Heart left ventricle (tissue), 13 donors: ENCODE measurements at regions not wholly inside any gene's neighbourhood (a gene's known extent, or its start where the extent isn't known, plus 50 kb on each side); places are given as distances from the start of the nearest gene placed in this dataset.

Experiments used
- CTCF ChIP-seq, 12 donors: fragments of 200-600 bp; sonication (generic) in 4 of 12; IDR thresholded peaks; one replicate each; pipeline versions ENCODE4 v1.5.0 to v1.8.0; 2018 to 2022; ENCODE audit warnings: antibody characterized with exemption in 12 of 12, mild to moderate bottlenecking in 5 of 12
- POLR2A ChIP-seq, 2 donors: fragments of 450-650 bp; IDR thresholded peaks; one replicate each; pipeline ENCODE4 v1.6.1; 2017; ENCODE audit warnings: antibody characterized with exemption in 2 of 2, mild to moderate bottlenecking in 2 of 2, moderate library complexity in 2 of 2
- donor health status: ischemic (EF 13 %, LVEDD 7.1; RV severe dilation, severe dysfunction).
- donor health status: DM: no; HTN: yes; CAD: no.
- donor health status: DM: no; HTN: no; CAD: no.
- donor health status: ischemic (EF 25% LVEDD 6.9; RV normal size, moderate dysfunction).
- donor health status: ischemic (EF 25% LVEDD 5.7; RV mildly dilated, moderate dysfunction).
- donor health status: ischemic (EF 35%, LVEDD 5.7; RV mildly dilated, moderate dysfunction).
- donor health status: nonischemic (EF 11% LVEDD 7.7; RV severe dilation, severe dysfunction).
- donor health status: DM: yes; HTN: yes; CAD: no.
- donor health status: PGD.
- donor health status: ischemic (EF 29% LVEDD 5.4; RV normal size, mild dysfunction).
- donor health status: nonischemic (EF 23%, LVEDD 6.1; RV moderate dilation, normal function).

- no peak for TF ChIP-seq CTCF (IDR thresholded peaks at IDR 0.05)
- TF ChIP-seq POLR2A (IDR thresholded peaks at IDR 0.05): no peak
Observed at GRCh38 chr13:33497146-33497845, 211.7 kb upstream of the STARD13 start.
